Panc1 (cell line): ENCODE measurements at regions not wholly inside any gene's neighbourhood (a gene's known extent, or its start where the extent isn't known, plus 50 kb on each side); places are given as distances from the start of the nearest gene placed in this dataset.
"Not testable (repeated sequence)": the region's sequence is repeated elsewhere in the genome, so short reads cannot be mapped to it uniquely, and the experiment has no call there.

Experiments
- ATAC-seq: fragments of 200-7000 bp; cut with Tn5 transposase; 2 replicates; pipeline ENCODE4 v1.9.1; 2020; ENCODE audit warnings: mild to moderate bottlenecking, moderate library complexity
- BruUV-seq: library from RNA; stranded (reverse); fragments of 400-500 nt; replicated peaks from 2 replicates; lab custom pipeline; 2021; lab: Mats Ljungman, UMichigan
- CTCF ChIA-PET: fragments of 300-600 bp; sonication (Branson Sonifier 250); formaldehyde crosslinking; loops from one replicate; lab custom pipeline; 2022; ENCODE audit warnings: antibody characterized with exemption; lab: Charles Lee
- POLR2A ChIA-PET: fragments of 300-600 bp; sonication (Branson Sonifier 250); formaldehyde crosslinking; loops from one replicate; lab custom pipeline; 2022; ENCODE audit warnings: antibody characterized with exemption; lab: Charles Lee
- DNase-seq: peaks from one replicate; pipeline ENCODE4 v3.0.0-alpha.2; 2010; ENCODE audit warnings: low read depth, low spot score
- H3K27ac ChIP-seq: 2 replicates; pipeline ENCODE4 v1.5.1; 2011; ENCODE audit warnings: mild to moderate bottlenecking, low read length, inconsistent platforms
- H3K27me3 ChIP-seq: fragments of 200-500 bp; sonication (Bioruptor generic); 2 replicates; pipeline ENCODE4 v1.6.0; 2014; ENCODE audit warnings: low read length, inconsistent platforms; ENCODE audit not compliant: control insufficient read depth, insufficient read depth
- H3K36me3 ChIP-seq: fragments of 200-500 bp; sonication (Bioruptor generic); 2 replicates; pipeline ENCODE4 v1.5.1; 2014; ENCODE audit warnings: inconsistent platforms, mild to moderate bottlenecking, low read length, moderate library complexity; ENCODE audit not compliant: control insufficient read depth, insufficient read depth
- H3K4me1 ChIP-seq: 2 replicates; pipeline ENCODE4 v1.5.1; 2011; ENCODE audit warnings: inconsistent platforms, mild to moderate bottlenecking, low read length, moderate library complexity; ENCODE audit not compliant: control insufficient read depth, insufficient read depth
- H3K4me3 ChIP-seq, 2 experiments: 2 replicates each; pipeline ENCODE4 v1.5.1; 2011 to 2012; ENCODE audit warnings: low read depth in 2 of 2, low read length in 2 of 2, mild to moderate bottlenecking in 2 of 2, inconsistent platforms in 1 of 2, moderate library complexity in 1 of 2
- H3K9me3 ChIP-seq: fragments of 200-500 bp; sonication (Bioruptor generic); 2 replicates; pipeline ENCODE4 v1.5.1; 2014; ENCODE audit warnings: low read depth, mild to moderate bottlenecking, inconsistent platforms, low read length, moderate library complexity; ENCODE audit not compliant: control insufficient read depth, insufficient read depth
- CTCF ChIP-seq: fragments of 450-650 bp; IDR thresholded peaks from 2 replicates; pipeline ENCODE4 v1.5.1; 2017; ENCODE audit warnings: mild to moderate bottlenecking
- POLR2AphosphoS5 ChIP-seq: IDR thresholded peaks from 2 replicates; pipeline ENCODE4 v1.6.1; 2012; ENCODE audit warnings: mild to moderate bottlenecking, low read depth, low read length, moderate library complexity
- REST ChIP-seq, 2 experiments: IDR thresholded peaks; 2 replicates each; pipeline ENCODE4 v1.6.1; 2011 to 2012; ENCODE audit warnings: low read depth in 2 of 2, control low read depth in 1 of 2, low read length in 1 of 2, mild to moderate bottlenecking in 1 of 2, moderate library complexity in 1 of 2; ENCODE audit not compliant: insufficient read depth in 1 of 2
- SIN3A ChIP-seq: IDR thresholded peaks from 2 replicates; pipeline ENCODE4 v1.6.1; 2012; ENCODE audit warnings: low read depth, mild to moderate bottlenecking, low read length, moderate library complexity, borderline replicate concordance; ENCODE audit not compliant: insufficient read depth
- TCF7L2 ChIP-seq: IDR thresholded peaks from 2 replicates; pipeline ENCODE4 v1.6.1; 2011; ENCODE audit warnings: mild to moderate bottlenecking, low read depth, low read length, inconsistent platforms
- in situ Hi-C: cut with HindIII; loops from 2 replicates; pipeline ENCODE4 v1.10.0; 2016; ENCODE audit warnings: low sequenced_read_pairs, low pct_unique_long_range_greater_than_20kb
- intact Hi-C: fragments of 100-400 bp; cut with micrococcal nuclease; formaldehyde crosslinking; loops from one replicate; pipeline ENCODE4 v1.10.0; 2022; ENCODE audit not compliant: unreplicated experiment

- no peak for DNase-seq
Measured at GRCh38 chr12:82600379-82600778, 86.3 kb upstream of the TMTC2 start.

GRCh38 chr12:82603647-82604046, 83.1 kb upstream of the TMTC2 start:
- H3K27ac ChIP-seq, DNase-seq, H3K27me3 ChIP-seq, H3K4me3 ChIP-seq, in situ Hi-C loops, intact Hi-C loops, CTCF ChIA-PET, POLR2A ChIA-PET, H3K36me3 ChIP-seq, H3K9me3 ChIP-seq, BruUV-seq, ATAC-seq, H3K4me1 ChIP-seq: not testable (repeated sequence)

More at GRCh38 chr12:82600379-82600778, 86.3 kb upstream of the TMTC2 start:
- in situ Hi-C loops: no loop called here
- H3K36me3 ChIP-seq: no peaks in the 10 kb centered on the region
- no peaks in the 10 kb centered on the region for H3K9me3 ChIP-seq
- intact Hi-C loops: no loop called here
- ChIA-PET POLR2A (no interaction called here), CTCF (no interaction called here)
- BruUV-seq: no TSS peak
- ATAC-seq: no peak
- no peak for TF ChIP-seq TCF7L2
- TF ChIP-seq POLR2AphosphoS5: no peak
- TF ChIP-seq CTCF: no peak
- TF ChIP-seq SIN3A: no peak
- TF ChIP-seq REST (IDR thresholded peaks at IDR 0.05; ENCODE audit: insufficient read depth in 1 of 2, low read depth in 2 of 2, low read length in 1 of 2): no peak
- H3K4me3 ChIP-seq: no peak overlapping the region
- H3K27me3 ChIP-seq: no peaks in the 10 kb centered on the region
- no peak overlapping the region for H3K27ac ChIP-seq
- no peaks in the 10 kb centered on the region for H3K4me1 ChIP-seq

GRCh38 chr12:82605115-82605514, 81.6 kb upstream of the TMTC2 start:
- Histone ChIP-seq H3K27ac (no peak overlapping the region), H3K4me3 (no peak overlapping the region), H3K27me3 (no peaks in the 10 kb centered on the region), H3K36me3 (no peaks in the 10 kb centered on the region), H3K4me1 (no peaks in the 10 kb centered on the region), H3K9me3 (no peaks in the 10 kb centered on the region)
- CTCF ChIA-PET: no interaction called here
- no peak for ATAC-seq
- intact Hi-C loops (no loop called here), in situ Hi-C loops (no loop called here)
- TF ChIP-seq SIN3A (no peak), POLR2AphosphoS5 (no peak), REST (IDR thresholded peaks at IDR 0.05; ENCODE audit: insufficient read depth in 1 of 2, low read depth in 2 of 2, low read length in 1 of 2) (no peak), TCF7L2 (no peak), CTCF (no peak)
- BruUV-seq: no TSS peak
- DNase-seq: no peak
- POLR2A ChIA-PET: no interaction called here
